LHCN-M2 (cell line): ENCODE measurements at regions not wholly inside any gene's neighbourhood (a gene's known extent, or its start where the extent isn't known, plus 50 kb on each side); places are given as distances from the start of the nearest gene placed in this dataset.
"Not testable (repeated sequence)": the region's sequence is repeated elsewhere in the genome, so short reads cannot be mapped to it uniquely, and the experiment has no call there.

Experiments
- DNase-seq: peaks from one replicate; pipeline ENCODE4 v3.0.0-alpha.2; 2012; ENCODE audit warnings: low read depth

DNA sequence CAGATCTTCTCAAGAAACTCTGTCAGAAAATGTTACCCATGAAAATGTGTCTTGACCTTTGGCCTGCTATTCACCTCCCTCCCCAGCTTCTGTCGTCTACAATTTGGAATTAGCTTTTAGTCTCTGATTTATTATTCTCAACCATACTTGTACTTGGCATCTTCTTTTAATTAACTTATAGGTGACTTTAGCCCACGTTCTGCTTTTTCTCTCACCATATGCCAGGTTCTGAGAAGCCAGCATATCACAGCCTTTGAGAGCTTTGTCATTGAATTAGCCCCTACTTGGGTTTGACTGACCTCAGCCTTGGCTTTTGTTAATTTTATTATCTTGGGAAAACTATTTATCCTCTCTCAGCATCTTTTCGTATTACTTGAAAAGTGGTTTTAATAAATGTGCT is 355.9 kb downstream of the OXSM start:
- no peak for DNase-seq

- DNase-seq, result not testable (repeated sequence)
Observed at GRCh38 chr3:26157428-26157827, 367.5 kb downstream of the OXSM start.

DNA sequence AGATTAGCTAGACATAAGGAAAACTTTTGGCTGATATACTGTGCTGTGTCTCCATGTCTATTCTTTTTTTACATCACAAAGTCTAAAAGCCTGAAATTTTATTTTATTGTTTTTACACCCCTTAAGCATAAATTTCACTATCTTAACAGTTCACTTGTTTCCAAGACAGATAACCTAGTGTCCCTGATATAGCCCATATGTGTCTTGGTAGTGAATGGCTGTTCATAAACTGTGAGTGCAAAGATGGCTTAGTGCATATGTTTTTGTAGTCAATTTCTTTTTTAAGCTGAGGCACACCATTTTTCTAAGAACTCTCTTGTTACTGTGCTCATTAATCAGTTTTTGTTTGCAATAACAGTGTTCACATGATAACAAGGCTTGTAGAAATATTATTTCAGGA is 381.1 kb downstream of the OXSM start:
- no peak for DNase-seq

DNA sequence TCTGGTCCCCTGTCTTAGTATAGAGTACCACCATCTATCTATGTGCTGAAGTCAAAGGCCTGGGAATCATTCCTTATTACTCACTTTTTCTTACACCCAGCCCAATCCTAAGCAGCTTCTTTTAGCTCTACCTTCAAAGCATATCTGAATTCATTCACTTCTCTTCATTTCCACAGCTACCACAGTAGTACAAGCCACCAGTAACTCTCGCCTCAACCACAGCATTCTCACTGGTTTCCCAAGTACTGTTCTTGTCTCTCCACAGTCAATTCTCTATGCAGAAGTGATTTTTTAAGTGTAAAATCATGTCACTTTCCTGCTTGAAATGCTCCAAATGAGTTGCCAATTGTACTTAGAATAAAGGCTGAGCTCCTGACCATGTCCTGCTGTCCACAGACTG is 401.7 kb downstream of the OXSM start:
- no peak for DNase-seq

GRCh38 chr3:26193558-26193957 is 403.7 kb downstream of the OXSM start:
- no peak for DNase-seq

- DNase-seq, result no peak
Observed at GRCh38 chr3:26196781-26197180, 406.9 kb downstream of the OXSM start.

- no peak for DNase-seq
Observed at GRCh38 chr3:26198609-26199008, 408.7 kb downstream of the OXSM start.

GRCh38 chr3:26202169-26202568 is 412.3 kb downstream of the OXSM start:
- DNase-seq, result no peak

- DNase-seq, result no peak
Observed at GRCh38 chr3:26205475-26205874, 415.6 kb downstream of the OXSM start.

- DNase-seq, result no peak
Observed at GRCh38 chr3:26208201-26208600, 414.4 kb upstream of the LRRC3B start.

- DNase-seq, result no peak
Observed at GRCh38 chr3:26229801-26230200, 392.8 kb upstream of the LRRC3B start.

GRCh38 chr3:26233374-26233773 is 389.2 kb upstream of the LRRC3B start:
- DNase-seq, result no peak

DNA sequence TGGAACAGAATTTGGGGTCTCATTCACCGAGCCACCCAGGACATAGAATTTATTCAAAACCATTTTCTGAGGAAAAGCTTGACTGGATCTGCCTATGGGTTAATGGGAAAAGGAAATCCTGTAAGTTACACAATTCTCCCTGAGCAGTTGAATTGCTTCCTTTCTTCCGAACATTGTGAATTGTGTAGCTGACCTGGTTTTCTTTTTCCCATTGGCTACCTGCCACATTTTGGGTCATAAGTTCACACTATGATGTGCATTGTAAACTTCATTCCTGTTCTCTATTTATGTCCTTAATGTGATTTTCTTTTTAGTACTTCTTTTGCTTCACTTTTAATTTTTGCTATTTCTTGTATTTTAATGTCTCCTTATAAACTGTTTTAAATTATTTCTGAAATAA is 386.0 kb upstream of the LRRC3B start:
- DNase-seq, result no peak

GRCh38 chr3:26237036-26237682 is 385.4 kb upstream of the LRRC3B start:
- DNase-seq, result no peak

- DNase-seq, result not testable (repeated sequence)
Observed at GRCh38 chr3:26244586-26244985, 378.0 kb upstream of the LRRC3B start.

- no peak for DNase-seq
Observed at GRCh38 chr3:26245236-26245635, 377.3 kb upstream of the LRRC3B start.

DNA sequence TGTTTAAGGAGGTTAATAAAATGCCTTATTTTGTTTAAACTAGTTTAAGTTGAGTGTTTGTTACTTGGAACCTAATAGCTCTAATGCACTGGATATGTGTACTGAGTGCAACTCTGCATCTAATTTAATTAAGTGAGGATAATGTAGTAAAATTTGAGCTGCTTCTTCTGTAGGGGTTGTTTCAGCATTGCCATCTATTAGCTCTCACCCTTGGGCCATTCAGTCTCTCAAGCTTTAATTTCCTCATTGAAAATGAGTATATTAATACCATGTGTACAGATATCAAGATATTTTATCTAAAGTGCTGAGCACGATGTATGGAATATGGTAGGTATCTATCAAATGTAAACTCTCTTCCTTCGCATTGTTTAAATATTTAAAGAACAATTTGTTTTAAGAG is 375.7 kb upstream of the LRRC3B start:
- no peak for DNase-seq

DNA sequence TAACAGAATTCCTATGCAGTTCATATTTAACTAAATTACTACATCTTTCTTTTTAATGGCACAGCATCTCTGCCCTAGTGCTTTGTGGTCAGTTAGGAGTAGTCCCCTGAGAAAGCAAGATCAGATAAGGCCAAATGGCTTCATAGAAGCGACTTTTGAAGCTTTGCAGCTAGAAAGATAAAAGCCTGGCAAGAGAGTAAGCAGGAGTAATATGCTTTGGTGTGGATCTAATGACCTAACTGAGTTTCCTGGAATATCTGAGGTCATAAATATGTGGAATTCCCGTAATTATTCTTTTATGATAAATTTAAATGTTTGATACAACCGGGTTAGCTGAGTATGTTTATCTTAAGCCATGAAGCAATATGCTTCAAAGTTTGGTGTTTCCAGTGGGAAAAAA is 374.9 kb upstream of the LRRC3B start:
- DNase-seq, result no peak

DNA sequence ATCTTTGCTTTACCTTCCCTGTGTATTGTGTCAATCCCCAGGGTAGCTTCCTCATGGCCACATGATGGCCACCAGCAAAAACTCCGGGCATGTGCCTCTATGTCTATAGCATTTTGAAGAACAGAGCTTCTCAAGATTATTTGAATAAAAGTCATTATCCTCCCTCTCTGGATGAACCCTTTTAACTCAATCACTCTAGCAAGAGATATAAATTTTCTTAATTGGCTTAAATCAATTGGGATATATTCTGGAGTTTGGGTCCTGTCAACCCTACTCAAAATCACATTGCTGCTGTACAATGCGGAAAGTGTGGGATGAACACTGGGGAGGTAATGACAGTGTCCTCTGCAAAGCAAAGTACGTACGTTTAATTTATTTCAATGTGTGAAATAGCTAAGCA is 370.6 kb upstream of the LRRC3B start:
- DNase-seq, result no peak

DNA sequence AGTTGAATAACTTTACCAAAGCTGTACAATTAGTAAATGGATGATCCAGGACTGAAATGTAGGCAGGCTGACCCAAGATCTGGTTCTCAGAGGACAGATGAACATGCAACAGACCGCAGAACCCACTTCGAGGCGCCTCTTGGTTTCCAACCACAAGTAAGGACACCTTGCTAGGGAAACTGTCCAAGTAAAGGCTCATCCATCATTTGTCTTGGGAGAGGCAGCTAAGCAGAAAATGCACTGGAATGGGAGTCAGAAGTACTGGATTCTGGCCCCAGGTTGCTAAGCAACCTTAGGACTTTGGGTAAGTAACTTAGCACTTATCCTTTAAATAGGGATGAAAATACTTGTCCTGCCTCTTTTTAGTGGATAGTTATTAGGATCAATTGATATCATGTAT is 366.3 kb upstream of the LRRC3B start:
- DNase-seq, result no peak

DNA sequence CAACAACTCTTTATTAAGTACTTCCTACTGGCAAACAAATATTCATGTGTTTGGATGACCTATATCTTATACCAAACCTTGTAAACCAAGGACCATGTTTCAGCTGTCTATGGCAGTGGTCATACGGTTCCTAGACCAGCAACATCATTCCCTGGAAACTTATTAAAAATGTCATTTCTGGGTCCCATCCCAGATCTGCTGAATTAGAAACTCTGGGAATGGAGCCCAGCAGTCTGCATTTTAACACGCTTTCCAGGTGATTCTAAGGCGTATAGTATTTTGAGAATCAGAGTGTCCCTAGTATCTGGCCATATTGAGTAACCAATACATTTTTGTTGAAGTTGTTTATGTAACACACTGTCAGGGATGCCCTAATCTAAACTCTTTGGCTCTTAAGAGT is 363.4 kb upstream of the LRRC3B start:
- no peak for DNase-seq

DNA sequence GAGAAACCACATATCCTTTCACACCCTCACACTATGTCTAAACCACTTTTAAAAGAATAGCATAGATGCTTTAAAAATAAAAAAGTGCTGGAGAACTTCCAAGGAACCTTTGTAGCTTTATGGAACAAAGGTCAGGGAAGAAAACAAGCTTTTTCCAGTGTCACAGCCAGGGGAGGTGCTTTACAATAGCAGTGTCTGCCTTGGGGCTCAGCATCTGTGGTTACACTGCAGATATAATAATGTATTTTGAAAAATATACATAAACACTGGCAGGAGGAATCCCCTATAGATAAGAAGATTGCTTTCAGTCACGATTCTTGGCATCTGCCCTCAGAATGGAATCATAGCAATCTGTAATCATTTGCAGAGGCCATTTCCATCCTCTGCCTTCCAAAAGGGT is 362.4 kb upstream of the LRRC3B start:
- DNase-seq, result no peak

GRCh38 chr3:26264708-26265107 is 357.9 kb upstream of the LRRC3B start:
- DNase-seq, result no peak

- DNase-seq, result no peak
Observed at GRCh38 chr3:26271848-26272247, 350.7 kb upstream of the LRRC3B start.
